NCI-H2227 (cell line): ENCODE measurements at regions not wholly inside any gene's neighbourhood (a gene's known extent, or its start where the extent isn't known, plus 50 kb on each side); places are given as distances from the start of the nearest gene placed in this dataset.

Experiments
- DNase-seq: peaks from one replicate; lab custom pipeline; 2025; ENCODE audit not compliant: unreplicated experiment; lab: John Stamatoyannopoulos, UW

GRCh38 chr9:107721705-107722245, 232.2 kb upstream of the KLF4 start:
- no peak for DNase-seq

GRCh38 chr9:107720501-107720900, 230.9 kb upstream of the KLF4 start:
- DNase-seq, result no peak

GRCh38 chr9:107717529-107718314, 228.2 kb upstream of the KLF4 start:
- DNase-seq, result no peak

- no peak for DNase-seq
These were observed 226.2 kb upstream of the KLF4 start for GRCh38 chr9:107715740-107716139.

GRCh38 chr9:107713470-107713869, 223.9 kb upstream of the KLF4 start:
- DNase-seq, result no peak

GRCh38 chr9:107712390-107712789, 222.8 kb upstream of the KLF4 start:
- DNase-seq, result no peak

GRCh38 chr9:107711542-107711941, 222.0 kb upstream of the KLF4 start:
- no peak for DNase-seq

- DNase-seq, result no peak
These were observed 221.4 kb upstream of the KLF4 start for GRCh38 chr9:107710953-107711352.

- DNase-seq, result no peak
These were observed 221.0 kb upstream of the KLF4 start for GRCh38 chr9:107710546-107710945.

- no peak for DNase-seq
These were observed 219.2 kb upstream of the KLF4 start for GRCh38 chr9:107708791-107709190.

- no peak for DNase-seq
These were observed 218.4 kb upstream of the KLF4 start for GRCh38 chr9:107707915-107708441.

- DNase-seq, result no peak
These were observed 217.9 kb upstream of the KLF4 start for GRCh38 chr9:107707428-107707837.

- DNase-seq, result no peak
These were observed 217.3 kb upstream of the KLF4 start for GRCh38 chr9:107706701-107707427.

- no peak for DNase-seq
These were observed 216.0 kb upstream of the KLF4 start for GRCh38 chr9:107705521-107705920.

GRCh38 chr9:107704774-107705173, 215.2 kb upstream of the KLF4 start:
- no peak for DNase-seq

- no peak for DNase-seq
These were observed 214.1 kb upstream of the KLF4 start for GRCh38 chr9:107703651-107704050.

GRCh38 chr9:107700847-107701246, 211.3 kb upstream of the KLF4 start:
- no peak for DNase-seq

- DNase-seq, result no peak
These were observed 209.7 kb upstream of the KLF4 start for GRCh38 chr9:107699231-107699630.

GRCh38 chr9:107698779-107699178, 209.2 kb upstream of the KLF4 start:
- no peak for DNase-seq

GRCh38 chr9:107696302-107696701, 206.7 kb upstream of the KLF4 start:
- no peak for DNase-seq

GRCh38 chr9:107694390-107694789, 204.8 kb upstream of the KLF4 start:
- no peak for DNase-seq
